ENCODE measurements at regions not wholly inside any gene's neighbourhood (a gene's known extent, or its start where the extent isn't known, plus 50 kb on each side); places are given as distances from the start of the nearest gene placed in this dataset.

DNA sequence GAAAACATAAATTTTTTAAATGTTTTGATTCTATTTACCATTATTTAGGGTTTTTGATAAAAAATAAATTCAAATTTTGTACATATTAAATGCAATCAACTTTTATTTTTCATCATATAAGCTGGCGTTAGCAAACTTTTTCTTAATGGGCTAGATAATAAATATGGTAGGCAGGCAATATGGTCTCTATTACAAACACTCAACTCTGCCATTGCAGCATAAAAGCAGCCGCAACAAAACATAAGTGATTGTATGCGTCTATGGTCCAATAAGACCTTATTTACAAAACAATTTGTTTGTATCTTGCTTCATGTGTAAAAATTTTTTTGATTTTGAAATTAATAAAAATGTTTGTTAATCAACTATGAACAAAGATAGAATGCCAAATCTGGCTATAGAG, 116.8 kb upstream of the GLI2 start (continued):
- TF ChIP-seq, protein P1, sequence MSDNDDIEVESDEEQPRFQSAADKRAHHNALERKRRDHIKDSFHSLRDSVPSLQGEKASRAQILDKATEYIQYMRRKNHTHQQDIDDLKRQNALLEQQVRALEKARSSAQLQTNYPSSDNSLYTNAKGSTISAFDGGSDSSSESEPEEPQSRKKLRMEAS (IDR thresholded peaks at IDR 0.05) = no peak
- TF ChIP-seq HDAC6 (IDR thresholded peaks at IDR 0.05; ENCODE audit: low read depth, low read length) (no peak), GTF2F1 (IDR thresholded peaks at IDR 0.05; ENCODE audit: borderline replicate concordance, low read depth, low read length) (no peak), CHD2 (IDR thresholded peaks at IDR 0.05; ENCODE audit: low read length) (no peak), HDAC2 (IDR thresholded peaks at IDR 0.05; ENCODE audit: borderline replicate concordance in 1 of 2, low read depth in 2 of 2, low read length in 2 of 2) (no peak)
- TF ChIP-seq, protein P2, sequence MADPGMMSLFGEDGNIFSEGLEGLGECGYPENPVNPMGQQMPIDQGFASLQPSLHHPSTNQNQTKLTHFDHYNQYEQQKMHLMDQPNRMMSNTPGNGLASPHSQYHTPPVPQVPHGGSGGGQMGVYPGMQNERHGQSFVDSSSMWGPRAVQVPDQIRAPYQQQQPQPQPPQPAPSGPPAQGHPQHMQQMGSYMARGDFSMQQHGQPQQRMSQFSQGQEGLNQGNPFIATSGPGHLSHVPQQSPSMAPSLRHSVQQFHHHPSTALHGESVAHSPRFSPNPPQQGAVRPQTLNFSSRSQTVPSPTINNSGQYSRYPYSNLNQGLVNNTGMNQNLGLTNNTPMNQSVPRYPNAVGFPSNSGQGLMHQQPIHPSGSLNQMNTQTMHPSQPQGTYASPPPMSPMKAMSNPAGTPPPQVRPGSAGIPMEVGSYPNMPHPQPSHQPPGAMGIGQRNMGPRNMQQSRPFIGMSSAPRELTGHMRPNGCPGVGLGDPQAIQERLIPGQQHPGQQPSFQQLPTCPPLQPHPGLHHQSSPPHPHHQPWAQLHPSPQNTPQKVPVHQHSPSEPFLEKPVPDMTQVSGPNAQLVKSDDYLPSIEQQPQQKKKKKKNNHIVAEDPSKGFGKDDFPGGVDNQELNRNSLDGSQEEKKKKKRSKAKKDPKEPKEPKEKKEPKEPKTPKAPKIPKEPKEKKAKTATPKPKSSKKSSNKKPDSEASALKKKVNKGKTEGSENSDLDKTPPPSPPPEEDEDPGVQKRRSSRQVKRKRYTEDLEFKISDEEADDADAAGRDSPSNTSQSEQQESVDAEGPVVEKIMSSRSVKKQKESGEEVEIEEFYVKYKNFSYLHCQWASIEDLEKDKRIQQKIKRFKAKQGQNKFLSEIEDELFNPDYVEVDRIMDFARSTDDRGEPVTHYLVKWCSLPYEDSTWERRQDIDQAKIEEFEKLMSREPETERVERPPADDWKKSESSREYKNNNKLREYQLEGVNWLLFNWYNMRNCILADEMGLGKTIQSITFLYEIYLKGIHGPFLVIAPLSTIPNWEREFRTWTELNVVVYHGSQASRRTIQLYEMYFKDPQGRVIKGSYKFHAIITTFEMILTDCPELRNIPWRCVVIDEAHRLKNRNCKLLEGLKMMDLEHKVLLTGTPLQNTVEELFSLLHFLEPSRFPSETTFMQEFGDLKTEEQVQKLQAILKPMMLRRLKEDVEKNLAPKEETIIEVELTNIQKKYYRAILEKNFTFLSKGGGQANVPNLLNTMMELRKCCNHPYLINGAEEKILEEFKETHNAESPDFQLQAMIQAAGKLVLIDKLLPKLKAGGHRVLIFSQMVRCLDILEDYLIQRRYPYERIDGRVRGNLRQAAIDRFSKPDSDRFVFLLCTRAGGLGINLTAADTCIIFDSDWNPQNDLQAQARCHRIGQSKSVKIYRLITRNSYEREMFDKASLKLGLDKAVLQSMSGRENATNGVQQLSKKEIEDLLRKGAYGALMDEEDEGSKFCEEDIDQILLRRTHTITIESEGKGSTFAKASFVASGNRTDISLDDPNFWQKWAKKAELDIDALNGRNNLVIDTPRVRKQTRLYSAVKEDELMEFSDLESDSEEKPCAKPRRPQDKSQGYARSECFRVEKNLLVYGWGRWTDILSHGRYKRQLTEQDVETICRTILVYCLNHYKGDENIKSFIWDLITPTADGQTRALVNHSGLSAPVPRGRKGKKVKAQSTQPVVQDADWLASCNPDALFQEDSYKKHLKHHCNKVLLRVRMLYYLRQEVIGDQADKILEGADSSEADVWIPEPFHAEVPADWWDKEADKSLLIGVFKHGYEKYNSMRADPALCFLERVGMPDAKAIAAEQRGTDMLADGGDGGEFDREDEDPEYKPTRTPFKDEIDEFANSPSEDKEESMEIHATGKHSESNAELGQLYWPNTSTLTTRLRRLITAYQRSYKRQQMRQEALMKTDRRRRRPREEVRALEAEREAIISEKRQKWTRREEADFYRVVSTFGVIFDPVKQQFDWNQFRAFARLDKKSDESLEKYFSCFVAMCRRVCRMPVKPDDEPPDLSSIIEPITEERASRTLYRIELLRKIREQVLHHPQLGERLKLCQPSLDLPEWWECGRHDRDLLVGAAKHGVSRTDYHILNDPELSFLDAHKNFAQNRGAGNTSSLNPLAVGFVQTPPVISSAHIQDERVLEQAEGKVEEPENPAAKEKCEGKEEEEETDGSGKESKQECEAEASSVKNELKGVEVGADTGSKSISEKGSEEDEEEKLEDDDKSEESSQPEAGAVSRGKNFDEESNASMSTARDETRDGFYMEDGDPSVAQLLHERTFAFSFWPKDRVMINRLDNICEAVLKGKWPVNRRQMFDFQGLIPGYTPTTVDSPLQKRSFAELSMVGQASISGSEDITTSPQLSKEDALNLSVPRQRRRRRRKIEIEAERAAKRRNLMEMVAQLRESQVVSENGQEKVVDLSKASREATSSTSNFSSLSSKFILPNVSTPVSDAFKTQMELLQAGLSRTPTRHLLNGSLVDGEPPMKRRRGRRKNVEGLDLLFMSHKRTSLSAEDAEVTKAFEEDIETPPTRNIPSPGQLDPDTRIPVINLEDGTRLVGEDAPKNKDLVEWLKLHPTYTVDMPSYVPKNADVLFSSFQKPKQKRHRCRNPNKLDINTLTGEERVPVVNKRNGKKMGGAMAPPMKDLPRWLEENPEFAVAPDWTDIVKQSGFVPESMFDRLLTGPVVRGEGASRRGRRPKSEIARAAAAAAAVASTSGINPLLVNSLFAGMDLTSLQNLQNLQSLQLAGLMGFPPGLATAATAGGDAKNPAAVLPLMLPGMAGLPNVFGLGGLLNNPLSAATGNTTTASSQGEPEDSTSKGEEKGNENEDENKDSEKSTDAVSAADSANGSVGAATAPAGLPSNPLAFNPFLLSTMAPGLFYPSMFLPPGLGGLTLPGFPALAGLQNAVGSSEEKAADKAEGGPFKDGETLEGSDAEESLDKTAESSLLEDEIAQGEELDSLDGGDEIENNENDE (IDR thresholded peaks at IDR 0.05; ENCODE audit: insufficient replicate concordance, low read length) = no peak
